ENCODE measurements at regions not wholly inside any gene's neighbourhood (a gene's known extent, or its start where the extent isn't known, plus 50 kb on each side); places are given as distances from the start of the nearest gene placed in this dataset.

DNA sequence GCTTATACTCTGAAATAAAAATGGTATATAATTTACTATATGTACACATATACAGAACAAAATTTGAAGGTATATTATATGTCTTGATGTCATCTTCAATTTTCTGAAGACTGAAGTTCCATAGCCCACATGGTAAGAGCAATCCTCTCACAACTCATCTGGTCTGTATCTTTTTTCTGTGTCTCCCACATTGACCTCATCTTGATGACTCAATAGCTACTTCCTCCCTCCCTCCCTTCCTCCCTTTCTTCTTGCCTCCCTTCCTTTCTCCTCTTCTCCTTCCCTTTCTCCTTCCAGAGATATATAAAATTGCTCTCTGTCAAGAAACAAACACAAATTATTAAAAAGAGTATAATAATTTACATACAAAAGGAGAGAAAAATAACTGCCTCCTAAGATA lies 268.5 kb downstream of the SQOR start:
- no peaks in the 10 kb centered on the region for H3K4me1 Mint-ChIP-seq
- H3K9ac ChIP-seq (ENCODE audit: extremely low read depth, low read length, poor library complexity, severe bottlenecking) = no peak overlapping the region
- no peaks in the 10 kb centered on the region for H3K9me3 ChIP-seq (ENCODE audit: control insufficient read depth, low read length)
- H3K4me1 ChIP-seq (ENCODE audit: control insufficient read depth, insufficient read depth, low read length) = no peaks in the 10 kb centered on the region
- DNase-seq = no peak
- H3K27ac Mint-ChIP-seq = no peak overlapping the region
- no peaks in the 10 kb centered on the region for H3K27me3 Mint-ChIP-seq (ENCODE audit: insufficient read depth)
- no peak overlapping the region for H3K4me3 Mint-ChIP-seq
- H3K9me3 Mint-ChIP-seq = peaks cover 3% of the 10 kb centered on the region
- no peaks in the 10 kb centered on the region for H3K36me3 ChIP-seq (ENCODE audit: control insufficient read depth, insufficient read depth, low read length)
- TF ChIP-seq, protein P1, sequence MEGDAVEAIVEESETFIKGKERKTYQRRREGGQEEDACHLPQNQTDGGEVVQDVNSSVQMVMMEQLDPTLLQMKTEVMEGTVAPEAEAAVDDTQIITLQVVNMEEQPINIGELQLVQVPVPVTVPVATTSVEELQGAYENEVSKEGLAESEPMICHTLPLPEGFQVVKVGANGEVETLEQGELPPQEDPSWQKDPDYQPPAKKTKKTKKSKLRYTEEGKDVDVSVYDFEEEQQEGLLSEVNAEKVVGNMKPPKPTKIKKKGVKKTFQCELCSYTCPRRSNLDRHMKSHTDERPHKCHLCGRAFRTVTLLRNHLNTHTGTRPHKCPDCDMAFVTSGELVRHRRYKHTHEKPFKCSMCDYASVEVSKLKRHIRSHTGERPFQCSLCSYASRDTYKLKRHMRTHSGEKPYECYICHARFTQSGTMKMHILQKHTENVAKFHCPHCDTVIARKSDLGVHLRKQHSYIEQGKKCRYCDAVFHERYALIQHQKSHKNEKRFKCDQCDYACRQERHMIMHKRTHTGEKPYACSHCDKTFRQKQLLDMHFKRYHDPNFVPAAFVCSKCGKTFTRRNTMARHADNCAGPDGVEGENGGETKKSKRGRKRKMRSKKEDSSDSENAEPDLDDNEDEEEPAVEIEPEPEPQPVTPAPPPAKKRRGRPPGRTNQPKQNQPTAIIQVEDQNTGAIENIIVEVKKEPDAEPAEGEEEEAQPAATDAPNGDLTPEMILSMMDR (conservative IDR thresholded peaks at IDR 0.05) = no peak
- no peaks in the 10 kb centered on the region for H3K27me3 ChIP-seq (ENCODE audit: control insufficient read depth, insufficient read depth, low read length, poor library complexity, severe bottlenecking)
- H3K27ac ChIP-seq (ENCODE audit: low read depth, low read length) = no peak overlapping the region
- no peak overlapping the region for H3K4me3 ChIP-seq (ENCODE audit: low read length)
- H3K36me3 Mint-ChIP-seq (ENCODE audit: low read depth) = no peaks in the 10 kb centered on the region

DNA sequence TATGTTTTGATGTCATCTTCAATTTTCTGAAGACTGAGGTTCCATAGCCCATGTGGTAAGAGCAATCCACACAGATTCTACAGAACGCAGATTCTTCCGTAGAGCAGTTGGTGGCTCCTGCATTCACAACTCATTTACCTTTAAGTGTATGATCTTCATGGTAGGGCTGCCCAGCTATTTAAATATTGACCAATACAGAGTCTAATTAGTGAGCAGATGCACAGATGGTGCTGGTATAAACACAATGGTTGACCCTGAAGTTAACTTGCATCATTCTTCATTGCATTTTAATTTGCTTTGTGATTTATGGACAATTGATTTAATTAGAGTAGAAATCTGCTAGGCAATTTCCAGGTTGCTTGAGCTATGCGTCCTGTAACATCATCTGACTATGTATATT lies 269.2 kb downstream of the SQOR start:
- Histone ChIP-seq H3K27ac (ENCODE audit: low read depth, low read length) (no peak overlapping the region), H3K4me1 (ENCODE audit: control insufficient read depth, insufficient read depth, low read length) (no peaks in the 10 kb centered on the region), H3K27me3 (ENCODE audit: control insufficient read depth, insufficient read depth, low read length, poor library complexity, severe bottlenecking) (no peaks in the 10 kb centered on the region), H3K4me3 (ENCODE audit: low read length) (no peak overlapping the region), H3K36me3 (ENCODE audit: control insufficient read depth, insufficient read depth, low read length) (no peaks in the 10 kb centered on the region), H3K9ac (ENCODE audit: extremely low read depth, low read length, poor library complexity, severe bottlenecking) (no peak overlapping the region), H3K9me3 (ENCODE audit: control insufficient read depth, low read length) (no peaks in the 10 kb centered on the region)
- H3K27ac Mint-ChIP-seq = no peak overlapping the region
- no peaks in the 10 kb centered on the region for H3K4me1 Mint-ChIP-seq
- no peaks in the 10 kb centered on the region for H3K27me3 Mint-ChIP-seq (ENCODE audit: insufficient read depth)
- TF ChIP-seq, protein P1 (conservative IDR thresholded peaks at IDR 0.05) = no peak
- H3K9me3 Mint-ChIP-seq = peaks cover 3% of the 10 kb centered on the region
- H3K36me3 Mint-ChIP-seq (ENCODE audit: low read depth) = no peaks in the 10 kb centered on the region
- WGBS, 2 experiments (ENCODE audit: insufficient coverage in 1 of 2, insufficient read length in 1 of 2) = 96 to 100% methylated on average over 1 to 3 of the region's 3 CpGs
- DNase-seq = no peak
- no peak overlapping the region for H3K4me3 Mint-ChIP-seq

DNA sequence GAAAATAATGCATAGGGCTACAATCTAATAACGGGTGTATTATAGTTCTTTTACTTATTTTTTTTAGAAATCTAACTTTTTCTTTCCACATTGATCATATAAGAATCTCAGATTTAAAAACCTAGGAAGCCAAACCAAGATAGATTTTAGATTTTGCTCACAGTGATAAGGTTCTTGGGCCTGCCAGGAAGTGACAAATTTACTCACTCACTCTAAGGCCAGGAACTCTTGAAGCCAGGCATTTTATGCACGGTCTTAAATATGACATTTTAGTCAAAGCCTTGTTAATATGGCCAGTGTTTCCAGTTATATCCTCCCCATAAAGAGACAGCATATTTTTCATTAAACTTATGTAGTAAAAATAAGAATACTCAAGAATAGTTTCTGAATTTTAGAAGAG lies 271.4 kb downstream of the SQOR start:
- no peak overlapping the region for H3K9ac ChIP-seq (ENCODE audit: extremely low read depth, low read length, poor library complexity, severe bottlenecking)
- no peak for DNase-seq
- no peak overlapping the region for H3K27ac Mint-ChIP-seq
- no peak overlapping the region for H3K27ac ChIP-seq (ENCODE audit: low read depth, low read length)
- 82% methylated on average over 1 of the region's 2 CpGs; no CpG with 5 or more reads in 1 of the 2 experiments for WGBS, 2 experiments (ENCODE audit: insufficient coverage in 1 of 2, insufficient read length in 1 of 2)
- H3K9me3 Mint-ChIP-seq = peaks cover 3% of the 10 kb centered on the region
- H3K9me3 ChIP-seq (ENCODE audit: control insufficient read depth, low read length) = no peaks in the 10 kb centered on the region
- no peaks in the 10 kb centered on the region for H3K27me3 Mint-ChIP-seq (ENCODE audit: insufficient read depth)
- H3K36me3 Mint-ChIP-seq (ENCODE audit: low read depth) = no peaks in the 10 kb centered on the region
- TF ChIP-seq, protein P1 (conservative IDR thresholded peaks at IDR 0.05) = no peak
- H3K36me3 ChIP-seq (ENCODE audit: control insufficient read depth, insufficient read depth, low read length) = no peaks in the 10 kb centered on the region
- no peak overlapping the region for H3K4me3 ChIP-seq (ENCODE audit: low read length)
- H3K27me3 ChIP-seq (ENCODE audit: control insufficient read depth, insufficient read depth, low read length, poor library complexity, severe bottlenecking) = no peaks in the 10 kb centered on the region
- no peaks in the 10 kb centered on the region for H3K4me1 ChIP-seq (ENCODE audit: control insufficient read depth, insufficient read depth, low read length)
- H3K4me1 Mint-ChIP-seq = no peaks in the 10 kb centered on the region
- no peak overlapping the region for H3K4me3 Mint-ChIP-seq
